Thyroid gland (tissue), 4 donors: ENCODE measurements at regions not wholly inside any gene's neighbourhood (a gene's known extent, or its start where the extent isn't known, plus 50 kb on each side); places are given as distances from the start of the nearest gene placed in this dataset.

Experiments used
- DNase-seq, 2 donors: peaks; one replicate each; pipeline ENCODE4 v3.0.0-alpha.2; 2019
- H3K27ac ChIP-seq, 3 donors: fragments of 200-600 bp; sonication (generic); 1 replicate in 2 of 3; 2 replicates in 1 of 3; pipeline ENCODE4 v1.5.1; 2016 to 2019; ENCODE audit warnings: mild to moderate bottlenecking in 1 of 3, moderate library complexity in 1 of 3
- H3K27me3 ChIP-seq: fragments of 200-600 bp; sonication (generic); one replicate; pipeline ENCODE4 v1.5.1; 2019
- H3K36me3 ChIP-seq, 2 donors: fragments of 200-600 bp; sonication (generic); one replicate each; pipeline ENCODE4 v1.5.1; 2016 to 2019
- H3K4me1 ChIP-seq, 2 donors: fragments of 200-600 bp; sonication (generic); one replicate each; pipeline ENCODE4 v1.5.1; 2017 to 2019
- H3K4me3 ChIP-seq, 3 donors: fragments of 200-600 bp; sonication (generic); replicated peaks in 1 of 3; 1 replicate in 2 of 3; 2 replicates in 1 of 3; pipeline ENCODE4 v1.5.1; 2016; ENCODE audit warnings: mild to moderate bottlenecking in 1 of 3
- H3K9me3 ChIP-seq: fragments of 200-600 bp; sonication (generic); one replicate; pipeline ENCODE4 v1.5.1; 2017
- CTCF ChIP-seq, 6 experiments: fragments of 200-600 bp in 3 of 6; fragments of 450-650 bp in 3 of 6; sonication (generic) in 3 of 6; IDR thresholded peaks; one replicate each; pipeline ENCODE4 v1.5.1; 2016 to 2019; ENCODE audit warnings: antibody characterized with exemption in 6 of 6, mild to moderate bottlenecking in 2 of 6, inconsistent platforms in 1 of 6, moderate library complexity in 1 of 6
- POLR2A ChIP-seq, 2 donors: fragments of 450-650 bp; IDR thresholded peaks; one replicate each; pipeline ENCODE4 v1.6.1; 2017; ENCODE audit warnings: antibody characterized with exemption in 2 of 2, mild to moderate bottlenecking in 2 of 2, moderate library complexity in 1 of 2
- WGBS, 2 donors: methylation state at CpG; one replicate each; pipeline ENCODE4 v1.1.5; 2017; 5-methylcytosine and 5-hydroxymethylcytosine counted together
- intact Hi-C: fragments of 100-400 bp; cut with DNase I; formaldehyde crosslinking; loops from one replicate; pipeline ENCODE4 v1.15.1; 2023

GRCh38 chr10:54958844-54959243 lies 157.8 kb upstream of the PCDH15 start:
- no peaks in the 10 kb centered on the region for H3K9me3 ChIP-seq
- H3K4me1 ChIP-seq: no peaks in the 10 kb centered on the region
- TF ChIP-seq POLR2A (IDR thresholded peaks at IDR 0.05): no peak
- TF ChIP-seq CTCF (IDR thresholded peaks at IDR 0.05): no peak
- 62 to 63% methylated on average over 1 of the region's 1 CpG for WGBS, 2 donors
- H3K27ac ChIP-seq: no peak overlapping the region
- no peak for DNase-seq
- intact Hi-C loops: no loop called here
- no peaks in the 10 kb centered on the region for H3K36me3 ChIP-seq
- H3K4me3 ChIP-seq: no peak overlapping the region
- H3K27me3 ChIP-seq: no peaks in the 10 kb centered on the region

GRCh38 chr10:54947605-54948004 lies 146.6 kb upstream of the PCDH15 start:
- no peak for DNase-seq
- H3K4me3 ChIP-seq: no peak overlapping the region
- H3K27ac ChIP-seq: no peak overlapping the region
- no peaks in the 10 kb centered on the region for H3K36me3 ChIP-seq
- intact Hi-C loops: no loop called here
- no peaks in the 10 kb centered on the region for H3K9me3 ChIP-seq
- TF ChIP-seq POLR2A (IDR thresholded peaks at IDR 0.05) (no peak), CTCF (IDR thresholded peaks at IDR 0.05) (no peak)
- no peaks in the 10 kb centered on the region for H3K27me3 ChIP-seq
- no peaks in the 10 kb centered on the region for H3K4me1 ChIP-seq

- Histone ChIP-seq H3K27me3 (no peaks in the 10 kb centered on the region), H3K4me1 (no peaks in the 10 kb centered on the region), H3K27ac (no peak overlapping the region), H3K4me3 (no peak overlapping the region), H3K9me3 (no peaks in the 10 kb centered on the region), H3K36me3 (no peaks in the 10 kb centered on the region)
- TF ChIP-seq CTCF (IDR thresholded peaks at IDR 0.05): no peak
- TF ChIP-seq POLR2A (IDR thresholded peaks at IDR 0.05): no peak
- WGBS, 2 donors: 96 to 99% methylated on average over 2 of the region's 2 CpGs
- no peak for DNase-seq
- intact Hi-C loops: no loop called here
Measured at GRCh38 chr10:54940418-54940817, 139.4 kb upstream of the PCDH15 start.

- Histone ChIP-seq H3K27ac (no peak overlapping the region), H3K36me3 (no peaks in the 10 kb centered on the region), H3K4me1 (no peaks in the 10 kb centered on the region), H3K4me3 (no peak overlapping the region), H3K27me3 (no peaks in the 10 kb centered on the region), H3K9me3 (no peaks in the 10 kb centered on the region)
- WGBS, 2 donors: 72 to 77% methylated on average over 1 of the region's 1 CpG
- DNase-seq: no peak
- intact Hi-C loops: no loop called here
- TF ChIP-seq POLR2A (IDR thresholded peaks at IDR 0.05): no peak
- TF ChIP-seq CTCF (IDR thresholded peaks at IDR 0.05): no peak
Measured at GRCh38 chr10:54914049-54914448, 113.0 kb upstream of the PCDH15 start.

GRCh38 chr10:54909165-54909564 lies 108.1 kb upstream of the PCDH15 start:
- Histone ChIP-seq H3K36me3 (no peaks in the 10 kb centered on the region), H3K27ac (no peak overlapping the region), H3K9me3 (no peaks in the 10 kb centered on the region), H3K27me3 (no peaks in the 10 kb centered on the region), H3K4me1 (no peaks in the 10 kb centered on the region), H3K4me3 (no peak overlapping the region)
- no peak for TF ChIP-seq POLR2A (IDR thresholded peaks at IDR 0.05)
- no peak for TF ChIP-seq CTCF (IDR thresholded peaks at IDR 0.05)
- intact Hi-C loops: no loop called here
- no peak for DNase-seq
- WGBS, 2 donors: 79 to 88% methylated on average over 2 to 4 of the region's 4 CpGs
